KOPT-K1 (cell line): ENCODE measurements at regions not wholly inside any gene's neighbourhood (a gene's known extent, or its start where the extent isn't known, plus 50 kb on each side); places are given as distances from the start of the nearest gene placed in this dataset.

Experiments used
- H3K27ac ChIP-seq: fragments of 200-600 bp; sonication (generic); 2 replicates; pipeline ENCODE4 v1.5.1; 2016; ENCODE audit warnings: antibody characterized with exemption, mild to moderate bottlenecking, low read depth, low read length; ENCODE audit not compliant: poor library complexity, severe bottlenecking
- H3K36me3 ChIP-seq: fragments of 200-600 bp; sonication (generic); 2 replicates; pipeline ENCODE4 v1.5.1; 2017; ENCODE audit warnings: antibody characterized with exemption, mild to moderate bottlenecking, low read length, moderate library complexity; ENCODE audit not compliant: insufficient read depth
- H3K9me3 ChIP-seq: fragments of 200-600 bp; sonication (generic); 2 replicates; pipeline ENCODE4 v1.5.1; 2017; ENCODE audit warnings: antibody characterized with exemption, low read length, mild to moderate bottlenecking; ENCODE audit not compliant: insufficient read depth, poor library complexity, severe bottlenecking

DNA sequence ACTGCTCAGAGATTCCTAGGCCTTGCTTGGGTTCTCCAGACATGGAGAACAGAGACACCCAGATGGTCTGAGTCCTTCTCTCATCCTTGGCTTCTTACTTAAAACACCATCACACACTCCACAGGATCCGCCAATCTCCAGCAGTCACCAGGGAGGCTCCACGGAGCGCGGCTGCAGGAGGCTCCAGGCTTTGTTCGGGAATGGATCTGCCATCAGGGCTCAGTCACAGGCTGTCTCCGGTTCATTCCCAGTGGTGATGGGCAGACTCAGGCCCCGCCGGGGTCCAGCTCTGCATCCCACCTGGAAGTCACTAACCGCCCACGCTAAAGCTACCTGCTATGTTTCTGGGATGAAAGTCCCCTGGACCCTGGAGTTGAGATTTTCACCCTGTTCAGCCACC, 312.9 kb downstream of the TCERG1L start:
- H3K36me3 ChIP-seq, result no peaks in the 10 kb centered on the region
- no peak overlapping the region for H3K27ac ChIP-seq
- peaks cover 8% of the 10 kb centered on the region for H3K9me3 ChIP-seq

DNA sequence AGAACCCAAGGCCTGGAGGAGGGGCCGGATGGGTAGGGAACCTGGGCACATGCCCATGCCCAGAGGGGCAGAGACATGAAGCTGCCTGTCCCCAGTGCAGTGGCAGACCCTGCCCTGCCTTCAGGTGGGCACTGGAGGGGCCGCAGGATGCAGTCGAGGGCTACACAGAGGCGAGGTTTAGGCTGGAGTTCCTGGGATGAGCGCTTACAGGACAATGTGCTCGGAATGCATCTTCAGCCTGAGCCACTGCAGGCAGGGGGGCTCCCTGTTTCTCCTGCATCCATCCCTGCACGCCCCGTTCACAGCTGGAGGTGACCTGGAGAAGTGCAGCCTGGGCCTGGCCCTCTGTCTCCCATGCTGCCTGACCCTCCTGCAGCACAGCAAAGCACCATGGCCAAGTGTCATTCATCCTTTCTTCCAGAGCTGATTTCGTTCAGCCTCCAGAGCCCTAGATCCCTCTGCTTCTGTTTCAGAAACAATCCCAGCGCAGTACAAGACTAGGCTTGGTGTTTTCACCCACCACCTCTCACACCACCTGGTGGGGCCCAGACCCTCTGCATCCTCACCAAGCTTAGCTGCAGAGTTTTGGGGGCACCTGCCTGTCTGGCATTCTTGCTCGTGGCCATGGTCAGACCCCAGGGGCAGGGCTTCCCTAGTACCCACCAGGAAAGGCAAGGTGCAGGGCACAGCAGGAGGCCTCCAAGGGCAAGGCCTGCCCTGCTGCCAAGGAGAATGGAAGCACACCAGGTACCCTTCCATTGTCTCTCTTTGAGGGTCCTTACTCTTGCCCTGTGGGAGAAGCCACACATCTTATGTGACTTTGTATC, 311.9 kb downstream of the TCERG1L start:
- Histone ChIP-seq H3K9me3 (peaks cover 8% of the 10 kb centered on the region), H3K27ac (no peak overlapping the region), H3K36me3 (no peaks in the 10 kb centered on the region)

GRCh38 chr10:131000244-131000643, 311.3 kb downstream of the TCERG1L start:
- peaks cover 8% of the 10 kb centered on the region for H3K9me3 ChIP-seq
- H3K36me3 ChIP-seq, result no peaks in the 10 kb centered on the region
- no peak overlapping the region for H3K27ac ChIP-seq

- Histone ChIP-seq H3K27ac (no peak overlapping the region), H3K9me3 (peaks cover 12% of the 10 kb centered on the region), H3K36me3 (no peaks in the 10 kb centered on the region)
These were observed 310.8 kb downstream of the TCERG1L start for GRCh38 chr10:131000743-131001142.

GRCh38 chr10:131001438-131001837, 310.1 kb downstream of the TCERG1L start:
- H3K36me3 ChIP-seq, result no peaks in the 10 kb centered on the region
- H3K9me3 ChIP-seq, result peaks cover 12% of the 10 kb centered on the region
- H3K27ac ChIP-seq, result no peak overlapping the region

DNA sequence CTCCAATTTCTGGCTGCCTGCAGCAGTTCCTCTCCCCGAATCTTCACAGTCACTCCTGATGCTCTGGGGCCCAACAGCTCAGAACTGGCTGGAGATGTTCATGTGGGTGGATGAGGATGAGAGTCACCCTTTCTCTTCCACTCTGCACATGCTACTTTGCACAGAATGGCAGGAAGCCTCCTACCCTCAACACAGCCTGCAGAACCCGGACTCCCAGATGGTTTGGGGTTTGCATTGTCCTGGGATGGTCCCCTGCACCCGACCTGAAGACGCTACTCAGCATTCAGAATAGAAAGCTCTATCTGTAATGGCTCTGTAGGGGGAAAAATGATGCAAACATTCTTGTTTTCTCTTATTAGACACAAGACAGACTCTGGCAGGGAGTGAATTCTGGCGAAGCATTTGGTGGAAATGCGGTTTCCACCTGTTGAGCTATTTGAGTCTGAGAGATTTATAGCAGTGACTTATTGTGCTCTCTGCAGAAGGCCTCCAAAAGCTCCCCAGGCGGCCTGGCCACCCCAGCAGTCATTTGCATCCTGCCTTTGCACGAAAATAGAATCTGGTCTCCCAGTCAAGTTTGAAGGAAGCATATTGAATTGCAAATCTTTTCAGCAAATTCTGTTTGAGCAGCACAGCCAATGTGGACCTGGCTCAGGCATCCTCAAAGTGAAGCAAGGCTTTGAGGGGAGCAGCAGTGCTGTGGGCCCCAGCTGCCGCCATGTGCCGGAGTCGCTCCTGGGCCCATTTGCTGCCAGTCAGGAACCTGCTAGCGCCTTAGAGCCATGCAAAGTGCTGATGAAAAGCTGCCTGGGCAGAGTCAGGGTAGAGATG, 309.3 kb downstream of the TCERG1L start:
- H3K9me3 ChIP-seq, result peaks cover 9% of the 10 kb centered on the region
- H3K27ac ChIP-seq, result no peak overlapping the region
- no peaks in the 10 kb centered on the region for H3K36me3 ChIP-seq

- H3K36me3 ChIP-seq, result no peaks in the 10 kb centered on the region
- no peak overlapping the region for H3K27ac ChIP-seq
- H3K9me3 ChIP-seq, result peaks cover 9% of the 10 kb centered on the region
These were observed 308.1 kb downstream of the TCERG1L start for GRCh38 chr10:131003455-131003854.

- Histone ChIP-seq H3K36me3 (no peaks in the 10 kb centered on the region), H3K9me3 (peaks cover 9% of the 10 kb centered on the region), H3K27ac (no peak overlapping the region)
These were observed 307.2 kb downstream of the TCERG1L start for GRCh38 chr10:131004276-131004675.

GRCh38 chr10:131006458-131007256, 304.9 kb downstream of the TCERG1L start:
- Histone ChIP-seq H3K9me3 (peaks cover 9% of the 10 kb centered on the region), H3K27ac (no peak overlapping the region), H3K36me3 (no peaks in the 10 kb centered on the region)

- Histone ChIP-seq H3K9me3 (peaks cover 9% of the 10 kb centered on the region), H3K36me3 (no peaks in the 10 kb centered on the region), H3K27ac (no peak overlapping the region)
These were observed 301.7 kb downstream of the TCERG1L start for GRCh38 chr10:131009791-131010190.

DNA sequence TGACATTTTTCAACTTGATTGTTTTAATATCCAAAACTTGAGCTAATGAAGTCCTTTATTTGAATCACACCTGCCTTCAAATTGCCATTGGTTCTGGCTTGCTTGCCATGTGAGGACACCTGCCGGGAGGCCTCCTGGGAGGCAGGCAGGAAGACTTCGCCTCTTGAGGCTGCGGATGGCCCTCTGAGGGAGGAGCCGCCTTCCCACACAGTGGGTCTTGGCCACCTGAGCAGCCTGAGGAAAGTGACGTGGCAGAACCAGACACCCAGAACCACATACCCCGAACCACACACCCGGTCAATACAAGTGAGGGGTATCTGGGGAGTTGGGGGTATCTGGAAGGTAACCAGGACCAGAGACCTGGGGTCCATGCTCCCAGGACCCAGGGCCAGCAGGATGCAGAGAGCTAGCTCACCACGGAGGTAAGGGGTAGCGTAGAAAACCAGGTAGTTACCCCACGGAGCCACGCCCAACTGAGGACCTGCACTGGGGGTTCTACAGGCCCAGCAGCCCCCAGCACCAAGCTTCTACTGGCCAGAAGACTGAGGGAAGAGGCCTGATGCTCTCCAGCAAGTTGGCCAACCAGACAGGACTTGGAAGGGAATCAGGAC, 300.5 kb downstream of the TCERG1L start:
- Histone ChIP-seq H3K27ac (no peak overlapping the region), H3K9me3 (peaks cover 2% of the 10 kb centered on the region), H3K36me3 (no peaks in the 10 kb centered on the region)

- H3K27ac ChIP-seq, result no peak overlapping the region
- no peaks in the 10 kb centered on the region for H3K9me3 ChIP-seq
- H3K36me3 ChIP-seq, result no peaks in the 10 kb centered on the region
These were observed 299.4 kb downstream of the TCERG1L start for GRCh38 chr10:131011936-131012640.

GRCh38 chr10:131012641-131012985, 298.9 kb downstream of the TCERG1L start:
- H3K9me3 ChIP-seq, result no peaks in the 10 kb centered on the region
- H3K36me3 ChIP-seq, result no peaks in the 10 kb centered on the region
- H3K27ac ChIP-seq, result no peak overlapping the region

DNA sequence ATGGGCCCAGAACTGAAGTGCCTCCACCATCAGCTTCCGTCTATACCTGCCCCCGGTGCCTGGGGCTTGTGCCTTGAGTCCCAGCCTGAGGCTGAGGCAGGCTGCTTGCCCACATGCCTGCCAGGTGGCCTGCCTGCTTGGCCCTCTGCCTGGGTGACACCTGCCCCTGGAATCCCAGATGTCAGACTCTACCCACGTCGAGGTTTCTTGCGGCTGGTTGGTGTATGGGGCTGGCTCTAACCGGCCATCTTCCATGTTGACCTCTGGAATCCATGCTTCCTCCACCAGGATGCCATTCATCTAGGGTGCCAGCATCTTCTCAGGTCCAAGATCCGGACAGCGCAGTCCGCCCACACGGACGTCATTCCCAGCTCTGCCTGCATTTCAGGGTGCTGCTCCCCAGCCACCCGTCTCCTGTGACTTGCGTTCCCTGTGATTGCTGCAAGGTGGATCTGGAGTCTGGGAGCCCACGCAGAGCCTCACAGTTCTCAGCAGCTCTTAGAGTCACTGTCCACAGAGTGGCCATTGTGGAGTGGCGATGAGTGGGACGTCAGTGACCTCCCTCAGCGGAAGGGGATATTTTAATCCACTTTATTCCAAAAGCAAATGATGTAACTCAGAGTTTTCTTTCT, 298.1 kb downstream of the TCERG1L start:
- no peaks in the 10 kb centered on the region for H3K36me3 ChIP-seq
- H3K9me3 ChIP-seq, result no peaks in the 10 kb centered on the region
- no peak overlapping the region for H3K27ac ChIP-seq
